ENCODE measurements at regions not wholly inside any gene's neighbourhood (a gene's known extent, or its start where the extent isn't known, plus 50 kb on each side); places are given as distances from the start of the nearest gene placed in this dataset.
A peak's percentile ranks its signal among the peaks of the same experiment; 100 is the strongest.

GRCh38 chr11:116600930-116601329, 171.9 kb downstream of the BUD13 start:
- H3K4me3 ChIP-seq (ENCODE audit: low read depth, low read length): no peak overlapping the region
- intact Hi-C loops (cut with micrococcal nuclease; ENCODE audit: unreplicated experiment): no loop called here
- H3K36me3 Mint-ChIP-seq (ENCODE audit: insufficient read depth, unreplicated experiment): no peaks in the 10 kb centered on the region
- no TSS peak for BruUV-seq (replicated peaks)
- peaks cover 20% of the 10 kb centered on the region for H3K27me3 Mint-ChIP-seq (ENCODE audit: insufficient read depth, unreplicated experiment)
- H3K4me1 Mint-ChIP-seq (ENCODE audit: low read depth, unreplicated experiment): no peaks in the 10 kb centered on the region
- H3K4me1 ChIP-seq: peaks cover 8% of the 10 kb centered on the region; the same call in 1 of the 2 replicates
- no peak for TF ChIP-seq CTCF (IDR thresholded peaks at IDR 0.05; ENCODE audit: insufficient read depth in 1 of 2, low read depth in 1 of 2, low read length in 1 of 2, severe bottlenecking in 1 of 2, unreplicated experiment in 1 of 2)
- no peak overlapping the region for H3K27ac Mint-ChIP-seq (ENCODE audit: unreplicated experiment)
- CTCF ChIA-PET: no interaction called here
- POLR2A ChIA-PET: no interaction called here
- H3K9me3 ChIP-seq: no peaks in the 10 kb centered on the region
- no peak overlapping the region for H3K4me3 Mint-ChIP-seq (ENCODE audit: unreplicated experiment)
- no peaks in the 10 kb centered on the region for H3K36me3 ChIP-seq (ENCODE audit: control insufficient read depth, insufficient read depth, low read length)
- peak in 1 of 2 experiments; percentile 31 for DNase-seq
- no peaks in the 10 kb centered on the region for H3K9me3 Mint-ChIP-seq (ENCODE audit: unreplicated experiment)
- H3K27me3 ChIP-seq (replicated peaks; ENCODE audit: control insufficient read depth, insufficient read depth, low read length): peaks cover 1% of the 10 kb centered on the region; the same call in 1 of the 2 replicates

GRCh38 chr11:116598556-116598955, 174.2 kb downstream of the BUD13 start:
- H3K4me1 ChIP-seq: peaks cover 8% of the 10 kb centered on the region; the same call in 1 of the 2 replicates
- intact Hi-C loops (cut with micrococcal nuclease; ENCODE audit: unreplicated experiment): no loop called here
- H3K4me1 Mint-ChIP-seq (ENCODE audit: low read depth, unreplicated experiment): no peaks in the 10 kb centered on the region
- no peak overlapping the region for H3K4me3 ChIP-seq (ENCODE audit: low read depth, low read length)
- H3K27me3 ChIP-seq (replicated peaks; ENCODE audit: control insufficient read depth, insufficient read depth, low read length): peaks cover 3% of the 10 kb centered on the region; the same call in 1 of the 2 replicates
- POLR2A ChIA-PET: no interaction called here
- H3K9me3 ChIP-seq: no peaks in the 10 kb centered on the region
- DNase-seq: peak in 1 of 2 experiments; percentile 21
- H3K27me3 Mint-ChIP-seq (ENCODE audit: insufficient read depth, unreplicated experiment): peaks cover 31% of the 10 kb centered on the region
- CTCF ChIA-PET: no interaction called here
- no peak for TF ChIP-seq CTCF (IDR thresholded peaks at IDR 0.05; ENCODE audit: insufficient read depth in 1 of 2, low read depth in 1 of 2, low read length in 1 of 2, severe bottlenecking in 1 of 2, unreplicated experiment in 1 of 2)
- H3K27ac Mint-ChIP-seq (ENCODE audit: unreplicated experiment): no peak overlapping the region
- no peaks in the 10 kb centered on the region for H3K36me3 ChIP-seq (ENCODE audit: control insufficient read depth, insufficient read depth, low read length)
- no TSS peak for BruUV-seq (replicated peaks)
- H3K9me3 Mint-ChIP-seq (ENCODE audit: unreplicated experiment): no peaks in the 10 kb centered on the region
- H3K36me3 Mint-ChIP-seq (ENCODE audit: insufficient read depth, unreplicated experiment): no peaks in the 10 kb centered on the region
- H3K4me3 Mint-ChIP-seq (ENCODE audit: unreplicated experiment): no peak overlapping the region

DNA sequence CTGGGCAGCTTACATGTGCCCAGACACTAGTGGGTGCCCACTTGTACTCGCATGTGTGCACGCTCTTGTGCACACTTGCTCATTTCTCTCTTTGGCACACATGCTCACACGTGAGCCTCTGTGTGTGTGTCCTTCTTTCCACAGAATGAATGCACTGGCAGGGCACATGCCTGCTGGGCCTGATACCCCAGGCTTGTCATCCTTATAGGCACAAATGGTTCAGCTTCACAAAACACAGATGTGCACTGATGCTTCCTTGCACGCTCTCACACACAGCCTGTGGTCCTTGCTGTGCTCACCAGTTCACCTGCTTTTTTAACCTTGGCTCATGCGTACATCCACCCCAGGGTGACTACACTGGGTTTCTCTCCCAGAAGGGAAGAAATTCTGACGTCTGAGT, 174.8 kb downstream of the BUD13 start:
- H3K27me3 Mint-ChIP-seq (ENCODE audit: insufficient read depth, unreplicated experiment): peaks cover 31% of the 10 kb centered on the region
- H3K27me3 ChIP-seq (replicated peaks; ENCODE audit: control insufficient read depth, insufficient read depth, low read length): peaks cover 3% of the 10 kb centered on the region; the same call in 1 of the 2 replicates
- no peak overlapping the region for H3K4me3 ChIP-seq (ENCODE audit: low read depth, low read length)
- POLR2A ChIA-PET: no interaction called here
- no peak overlapping the region for H3K4me3 Mint-ChIP-seq (ENCODE audit: unreplicated experiment)
- DNase-seq: peak in 1 of 2 experiments; percentile 15
- intact Hi-C loops (cut with micrococcal nuclease; ENCODE audit: unreplicated experiment): no loop called here
- CTCF ChIA-PET: no interaction called here
- no peaks in the 10 kb centered on the region for H3K36me3 Mint-ChIP-seq (ENCODE audit: insufficient read depth, unreplicated experiment)
- no peaks in the 10 kb centered on the region for H3K9me3 Mint-ChIP-seq (ENCODE audit: unreplicated experiment)
- no peak overlapping the region for H3K27ac Mint-ChIP-seq (ENCODE audit: unreplicated experiment)
- peaks cover 8% of the 10 kb centered on the region; the same call in 1 of the 2 replicates for H3K4me1 ChIP-seq
- TF ChIP-seq CTCF (IDR thresholded peaks at IDR 0.05; ENCODE audit: insufficient read depth in 1 of 2, low read depth in 1 of 2, low read length in 1 of 2, severe bottlenecking in 1 of 2, unreplicated experiment in 1 of 2): no peak
- BruUV-seq (replicated peaks): no TSS peak
- H3K36me3 ChIP-seq (ENCODE audit: control insufficient read depth, insufficient read depth, low read length): no peaks in the 10 kb centered on the region
- no peaks in the 10 kb centered on the region for H3K4me1 Mint-ChIP-seq (ENCODE audit: low read depth, unreplicated experiment)
- no peaks in the 10 kb centered on the region for H3K9me3 ChIP-seq

All from Caco-2 (cell line).